SJCRH30 (cell line): ENCODE measurements at regions not wholly inside any gene's neighbourhood (a gene's known extent, or its start where the extent isn't known, plus 50 kb on each side); places are given as distances from the start of the nearest gene placed in this dataset.
"Not testable (repeated sequence)": the region's sequence is repeated elsewhere in the genome, so short reads cannot be mapped to it uniquely, and the experiment has no call there.

ENCODE experiments used
- DNase-seq, 2 experiments: peaks; one replicate each; pipeline ENCODE4 v3.0.0-alpha.2; 2015 to 2020
- H3K27ac ChIP-seq: fragments of 250-450 bp; sonication (Bioruptor Pico); 2 replicates; pipeline ENCODE4 v1.5.1; 2020; ENCODE audit warnings: mild to moderate bottlenecking, moderate library complexity
- H3K27me3 ChIP-seq: fragments of 250-450 bp; sonication (Bioruptor Pico); 2 replicates; pipeline ENCODE4 v1.5.1; 2020; ENCODE audit warnings: mild to moderate bottlenecking, moderate library complexity
- H3K36me3 ChIP-seq: fragments of 250-450 bp; sonication (Bioruptor Pico); 2 replicates; pipeline ENCODE4 v1.5.1; 2020; ENCODE audit warnings: mild to moderate bottlenecking, moderate library complexity
- H3K4me1 ChIP-seq: fragments of 250-450 bp; sonication (Bioruptor Pico); 2 replicates; pipeline ENCODE4 v1.5.1; 2020; ENCODE audit warnings: mild to moderate bottlenecking, moderate library complexity
- H3K4me3 ChIP-seq: fragments of 250-450 bp; sonication (Bioruptor Pico); 2 replicates; pipeline ENCODE4 v1.5.1; 2020; ENCODE audit warnings: mild to moderate bottlenecking, moderate library complexity
- H3K9me3 ChIP-seq: fragments of 250-450 bp; sonication (Bioruptor Pico); replicated peaks from 2 replicates; pipeline ENCODE4 v1.5.1; 2020; ENCODE audit warnings: mild to moderate bottlenecking, moderate library complexity

DNA sequence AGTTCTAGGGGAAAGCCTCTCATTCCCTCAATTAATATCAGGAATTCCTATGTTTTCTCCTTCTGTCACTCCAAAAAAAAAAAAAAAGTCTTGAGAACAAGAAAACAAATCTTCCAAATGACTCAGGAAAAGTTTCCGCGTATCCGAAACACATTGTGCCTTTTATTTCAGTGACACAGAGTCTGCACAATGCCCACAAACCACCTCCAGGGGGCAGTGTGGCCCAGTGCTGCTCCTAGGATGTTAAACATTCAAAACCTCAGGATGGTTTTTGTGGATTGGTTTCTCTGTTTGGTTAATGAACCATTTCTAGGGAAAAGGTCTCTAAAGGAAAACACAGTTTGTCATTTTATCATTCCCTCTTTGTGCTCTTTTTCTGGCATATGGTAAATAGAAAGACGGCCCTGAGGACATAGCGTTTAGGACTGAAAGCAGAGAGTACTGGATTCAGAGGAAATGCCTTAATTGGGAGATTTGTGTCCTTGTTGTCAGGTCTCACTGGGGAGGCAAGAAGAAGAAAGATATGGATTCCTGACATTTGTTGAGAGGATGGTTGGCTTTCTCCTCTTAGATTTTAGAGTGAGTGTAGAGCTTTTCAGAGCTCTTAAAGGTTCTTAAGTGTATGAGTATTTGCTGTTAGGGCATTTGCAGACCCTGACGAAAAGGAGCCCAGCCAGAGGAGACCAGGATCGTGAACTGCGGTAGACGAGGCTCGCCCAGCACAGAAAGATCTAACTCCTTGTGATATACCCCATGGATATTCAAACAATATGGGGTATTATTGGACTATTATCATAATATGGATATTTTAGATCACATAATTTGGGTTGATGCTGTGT, 65.7 kb upstream of the MAP9 start:
- H3K9me3 ChIP-seq, result no peaks in the 10 kb centered on the region
- no peak overlapping the region for H3K4me3 ChIP-seq
- H3K27me3 ChIP-seq, result no peaks in the 10 kb centered on the region
- no peaks in the 10 kb centered on the region for H3K4me1 ChIP-seq
- H3K27ac ChIP-seq, result no peak overlapping the region
- no peaks in the 10 kb centered on the region for H3K36me3 ChIP-seq
- peak; percentile 23 to 74 for DNase-seq

DNA sequence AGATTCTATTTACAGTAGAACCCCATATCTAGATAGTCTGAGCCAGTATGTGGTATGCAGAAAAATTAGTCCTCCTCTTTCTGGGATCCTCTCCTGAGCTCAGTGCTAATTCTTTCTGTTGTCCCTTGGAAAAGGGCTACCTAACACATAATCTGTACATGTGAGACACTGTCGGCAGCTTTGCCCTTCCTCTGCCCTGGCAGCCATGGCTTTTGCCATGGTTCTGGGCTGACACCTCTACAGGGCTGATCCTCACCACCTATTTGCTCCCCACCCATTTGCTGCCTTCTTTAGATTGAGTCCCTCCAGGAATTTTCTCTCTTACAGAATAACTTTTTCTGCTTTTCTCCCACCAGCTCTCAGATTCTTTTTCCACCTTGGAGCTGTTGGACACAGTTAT, 64.7 kb upstream of the MAP9 start:
- Histone ChIP-seq H3K27ac (no peak overlapping the region), H3K4me1 (no peaks in the 10 kb centered on the region), H3K4me3 (no peak overlapping the region), H3K9me3 (no peaks in the 10 kb centered on the region), H3K27me3 (no peaks in the 10 kb centered on the region), H3K36me3 (no peaks in the 10 kb centered on the region)
- DNase-seq, result no peak

DNA sequence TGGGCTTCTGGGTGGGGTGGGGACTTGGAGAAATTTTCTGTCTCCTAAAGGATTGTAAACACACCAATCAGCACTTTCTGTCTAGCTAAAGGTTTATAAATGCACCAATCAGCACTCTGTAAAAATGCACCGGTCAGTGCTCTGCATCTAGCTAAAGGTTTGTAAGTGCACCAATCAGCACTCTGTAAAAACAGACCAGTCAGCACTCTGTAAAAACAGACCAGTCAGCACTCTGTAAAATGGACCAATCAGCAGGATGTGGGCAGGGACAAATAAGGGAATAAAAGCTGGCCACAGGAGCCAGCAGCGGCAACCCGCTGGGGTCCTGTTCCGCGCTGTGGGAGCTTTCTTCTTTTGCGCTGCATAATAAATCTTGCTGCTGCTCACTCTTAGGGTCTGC, 63.0 kb upstream of the MAP9 start:
- not testable (repeated sequence) for H3K27me3 ChIP-seq, H3K4me3 ChIP-seq, H3K36me3 ChIP-seq, H3K27ac ChIP-seq, DNase-seq, H3K9me3 ChIP-seq, H3K4me1 ChIP-seq

DNA sequence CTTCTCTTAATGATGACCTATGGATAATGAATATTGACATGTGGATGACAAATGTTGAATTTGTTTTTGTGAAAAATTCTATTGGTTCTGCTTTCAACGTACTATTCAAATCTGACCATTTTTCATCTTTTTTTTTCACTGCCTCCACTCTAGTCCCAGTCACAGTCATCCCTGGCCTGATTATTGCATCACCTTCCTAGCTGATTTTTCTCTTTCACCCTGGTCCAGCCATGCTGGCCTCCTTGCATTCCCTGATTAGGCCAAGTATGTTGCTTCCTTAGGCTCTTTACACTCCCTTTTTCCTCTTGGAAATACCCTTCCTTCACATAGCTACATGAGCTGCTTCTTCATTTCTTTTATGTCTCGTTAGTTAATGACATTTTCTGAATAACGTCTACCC, 58.1 kb upstream of the MAP9 start:
- no peaks in the 10 kb centered on the region for H3K9me3 ChIP-seq
- H3K4me3 ChIP-seq, result no peak overlapping the region
- no peaks in the 10 kb centered on the region for H3K4me1 ChIP-seq
- no peak for DNase-seq
- H3K27ac ChIP-seq, result no peak overlapping the region
- H3K27me3 ChIP-seq, result no peaks in the 10 kb centered on the region
- H3K36me3 ChIP-seq, result no peaks in the 10 kb centered on the region

GRCh38 chr4:155434366-155434765, 57.6 kb upstream of the MAP9 start:
- Histone ChIP-seq H3K27me3 (no peaks in the 10 kb centered on the region), H3K4me1 (no peaks in the 10 kb centered on the region), H3K27ac (no peak overlapping the region), H3K4me3 (no peak overlapping the region), H3K36me3 (no peaks in the 10 kb centered on the region), H3K9me3 (no peaks in the 10 kb centered on the region)
- no peak for DNase-seq

- no peak for DNase-seq
- no peak overlapping the region for H3K4me3 ChIP-seq
- no peak overlapping the region for H3K27ac ChIP-seq
- H3K4me1 ChIP-seq, result no peaks in the 10 kb centered on the region
- H3K9me3 ChIP-seq, result no peaks in the 10 kb centered on the region
- no peaks in the 10 kb centered on the region for H3K27me3 ChIP-seq
- H3K36me3 ChIP-seq, result no peaks in the 10 kb centered on the region
Observed at GRCh38 chr4:155433636-155434360, 57.0 kb upstream of the MAP9 start.

GRCh38 chr4:155430895-155431795, 54.4 kb upstream of the MAP9 start:
- H3K27me3 ChIP-seq, result no peaks in the 10 kb centered on the region
- no peak overlapping the region for H3K4me3 ChIP-seq
- no peaks in the 10 kb centered on the region for H3K4me1 ChIP-seq
- no peak overlapping the region for H3K27ac ChIP-seq
- H3K36me3 ChIP-seq, result no peaks in the 10 kb centered on the region
- no peak for DNase-seq
- H3K9me3 ChIP-seq, result no peaks in the 10 kb centered on the region

GRCh38 chr4:155428128-155428527, 51.4 kb upstream of the MAP9 start:
- Histone ChIP-seq H3K4me1 (no peaks in the 10 kb centered on the region), H3K36me3 (no peaks in the 10 kb centered on the region), H3K4me3 (no peak overlapping the region), H3K27me3 (no peaks in the 10 kb centered on the region), H3K9me3 (no peaks in the 10 kb centered on the region), H3K27ac (no peak overlapping the region)
- no peak for DNase-seq

DNA sequence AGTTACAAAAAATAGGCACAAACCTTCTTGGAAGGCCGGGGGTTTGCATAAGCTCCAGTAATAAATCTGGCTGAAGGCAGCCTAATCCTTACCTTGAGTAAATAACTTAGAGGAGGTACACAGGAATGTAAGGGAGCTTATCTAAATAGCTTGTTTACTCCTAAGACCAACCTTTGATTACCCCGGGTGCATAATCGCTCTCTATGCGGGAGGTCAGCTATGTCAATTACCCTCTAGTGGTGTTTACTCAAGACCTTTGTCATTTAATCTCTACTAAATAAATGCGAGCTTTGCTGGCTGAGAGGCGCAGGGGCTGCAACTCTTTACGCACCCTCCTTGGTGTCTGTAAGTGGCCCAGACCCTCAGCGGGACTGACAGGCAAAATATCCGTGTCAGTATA, 50.2 kb upstream of the MAP9 start:
- Histone ChIP-seq H3K9me3 (no peaks in the 10 kb centered on the region), H3K36me3 (no peaks in the 10 kb centered on the region), H3K4me1 (no peaks in the 10 kb centered on the region), H3K27me3 (no peaks in the 10 kb centered on the region), H3K27ac (no peak overlapping the region), H3K4me3 (no peak overlapping the region)
- no peak for DNase-seq
